ENCODE measurements at regions not wholly inside any gene's neighbourhood (a gene's known extent, or its start where the extent isn't known, plus 50 kb on each side); places are given as distances from the start of the nearest gene placed in this dataset.

DNA sequence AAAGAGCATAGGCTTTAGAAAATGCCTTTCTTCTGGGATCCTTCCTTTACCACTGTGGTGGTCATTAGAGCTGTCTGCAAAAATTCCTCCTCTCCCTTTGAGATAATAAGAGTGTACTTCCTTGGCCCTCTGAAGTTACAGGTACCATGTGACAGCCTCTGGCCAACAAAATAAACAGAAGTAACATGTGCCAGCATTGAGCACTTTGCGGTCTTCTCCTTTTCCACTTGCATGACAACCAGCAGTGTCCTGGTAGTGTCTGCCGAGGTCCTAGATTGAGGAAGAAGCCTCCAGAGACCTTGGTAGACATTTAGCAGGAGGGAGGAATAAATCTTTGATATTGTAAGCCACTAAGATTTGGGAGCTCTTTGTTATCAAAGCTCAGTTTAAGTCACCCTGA is 87.5 kb upstream of the ARID1B start:
- TF ChIP-seq OSR1 (CRISPR knock-in tag; IDR thresholded peaks at IDR 0.05): no peak
- TF ChIP-seq ZNF565 (CRISPR knock-in tag; conservative IDR thresholded peaks at IDR 0.05; ENCODE audit: low read depth): no peak
- TF ChIP-seq SNAI2 (CRISPR knock-in tag; IDR thresholded peaks at IDR 0.05): no peak
- no peak for TF ChIP-seq ZNF8 (CRISPR knock-in tag; IDR thresholded peaks at IDR 0.05)
- TF ChIP-seq BACH2 (CRISPR knock-in tag; IDR thresholded peaks at IDR 0.05; ENCODE audit: borderline replicate concordance): no peak
- TF ChIP-seq ZC3H10 (CRISPR knock-in tag; IDR thresholded peaks at IDR 0.05): no peak
- TF ChIP-seq ZFP3 (CRISPR knock-in tag; IDR thresholded peaks at IDR 0.05): no peak
- no peak for TF ChIP-seq GLIS3 (CRISPR knock-in tag; IDR thresholded peaks at IDR 0.05)
- TF ChIP-seq TCF4 (CRISPR knock-in tag; IDR thresholded peaks at IDR 0.05; ENCODE audit: borderline replicate concordance): no peak
- TF ChIP-seq, protein P1, sequence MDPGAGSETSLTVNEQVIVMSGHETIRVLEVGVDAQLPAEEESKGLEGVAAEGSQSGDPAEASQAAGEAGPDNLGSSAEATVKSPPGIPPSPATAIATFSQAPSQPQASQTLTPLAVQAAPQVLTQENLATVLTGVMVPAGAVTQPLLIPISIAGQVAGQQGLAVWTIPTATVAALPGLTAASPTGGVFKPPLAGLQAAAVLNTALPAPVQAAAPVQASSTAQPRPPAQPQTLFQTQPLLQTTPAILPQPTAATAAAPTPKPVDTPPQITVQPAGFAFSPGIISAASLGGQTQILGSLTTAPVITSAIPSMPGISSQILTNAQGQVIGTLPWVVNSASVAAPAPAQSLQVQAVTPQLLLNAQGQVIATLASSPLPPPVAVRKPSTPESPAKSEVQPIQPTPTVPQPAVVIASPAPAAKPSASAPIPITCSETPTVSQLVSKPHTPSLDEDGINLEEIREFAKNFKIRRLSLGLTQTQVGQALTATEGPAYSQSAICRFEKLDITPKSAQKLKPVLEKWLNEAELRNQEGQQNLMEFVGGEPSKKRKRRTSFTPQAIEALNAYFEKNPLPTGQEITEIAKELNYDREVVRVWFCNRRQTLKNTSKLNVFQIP (CRISPR knock-in tag; IDR thresholded peaks at IDR 0.05; ENCODE audit: borderline replicate concordance, low read depth): no peak
- TF ChIP-seq, protein P2, sequence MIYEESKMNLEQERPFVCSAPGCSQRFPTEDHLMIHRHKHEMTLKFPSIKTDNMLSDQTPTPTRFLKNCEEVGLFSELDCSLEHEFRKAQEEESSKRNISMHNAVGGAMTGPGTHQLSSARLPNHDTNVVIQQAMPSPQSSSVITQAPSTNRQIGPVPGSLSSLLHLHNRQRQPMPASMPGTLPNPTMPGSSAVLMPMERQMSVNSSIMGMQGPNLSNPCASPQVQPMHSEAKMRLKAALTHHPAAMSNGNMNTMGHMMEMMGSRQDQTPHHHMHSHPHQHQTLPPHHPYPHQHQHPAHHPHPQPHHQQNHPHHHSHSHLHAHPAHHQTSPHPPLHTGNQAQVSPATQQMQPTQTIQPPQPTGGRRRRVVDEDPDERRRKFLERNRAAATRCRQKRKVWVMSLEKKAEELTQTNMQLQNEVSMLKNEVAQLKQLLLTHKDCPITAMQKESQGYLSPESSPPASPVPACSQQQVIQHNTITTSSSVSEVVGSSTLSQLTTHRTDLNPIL (CRISPR knock-in tag; IDR thresholded peaks at IDR 0.05; ENCODE audit: low read depth): no peak
- TF ChIP-seq, protein P3, sequence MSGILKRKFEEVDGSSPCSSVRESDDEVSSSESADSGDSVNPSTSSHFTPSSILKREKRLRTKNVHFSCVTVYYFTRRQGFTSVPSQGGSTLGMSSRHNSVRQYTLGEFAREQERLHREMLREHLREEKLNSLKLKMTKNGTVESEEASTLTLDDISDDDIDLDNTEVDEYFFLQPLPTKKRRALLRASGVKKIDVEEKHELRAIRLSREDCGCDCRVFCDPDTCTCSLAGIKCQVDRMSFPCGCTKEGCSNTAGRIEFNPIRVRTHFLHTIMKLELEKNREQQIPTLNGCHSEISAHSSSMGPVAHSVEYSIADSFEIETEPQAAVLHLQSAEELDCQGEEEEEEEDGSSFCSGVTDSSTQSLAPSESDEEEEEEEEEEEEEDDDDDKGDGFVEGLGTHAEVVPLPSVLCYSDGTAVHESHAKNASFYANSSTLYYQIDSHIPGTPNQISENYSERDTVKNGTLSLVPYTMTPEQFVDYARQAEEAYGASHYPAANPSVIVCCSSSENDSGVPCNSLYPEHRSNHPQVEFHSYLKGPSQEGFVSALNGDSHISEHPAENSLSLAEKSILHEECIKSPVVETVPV (CRISPR knock-in tag; IDR thresholded peaks at IDR 0.05): no peak
- no peak for TF ChIP-seq RARB (CRISPR knock-in tag; IDR thresholded peaks at IDR 0.05)
- no peak for TF ChIP-seq PPARA (CRISPR knock-in tag; IDR thresholded peaks at IDR 0.05; ENCODE audit: borderline replicate concordance)
- no peak for TF ChIP-seq TOX (CRISPR knock-in tag; IDR thresholded peaks at IDR 0.05; ENCODE audit: borderline replicate concordance)
- no peak for ATAC-seq

DNA sequence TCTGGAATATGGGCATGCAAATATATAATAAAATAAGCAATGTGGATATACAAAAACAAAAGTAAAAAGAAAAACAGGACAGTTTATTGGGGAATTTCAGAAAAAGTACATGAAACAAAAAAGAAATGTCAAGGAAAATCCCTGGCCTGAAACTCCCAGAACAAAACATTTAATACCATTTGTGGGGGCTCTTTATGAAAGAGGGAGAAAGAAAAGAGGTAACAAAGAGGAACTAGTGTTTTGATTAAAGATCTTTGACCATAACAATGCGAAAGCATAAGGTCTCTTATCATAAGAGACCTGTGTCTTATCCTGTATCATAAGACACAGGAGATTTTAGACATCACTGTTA is 88.6 kb upstream of the ARID1B start:
- no peak for ATAC-seq
- no peak for TF ChIP-seq SNAI2 (CRISPR knock-in tag; IDR thresholded peaks at IDR 0.05)
- TF ChIP-seq TOX (CRISPR knock-in tag; IDR thresholded peaks at IDR 0.05; ENCODE audit: borderline replicate concordance): no peak
- TF ChIP-seq, protein P4, sequence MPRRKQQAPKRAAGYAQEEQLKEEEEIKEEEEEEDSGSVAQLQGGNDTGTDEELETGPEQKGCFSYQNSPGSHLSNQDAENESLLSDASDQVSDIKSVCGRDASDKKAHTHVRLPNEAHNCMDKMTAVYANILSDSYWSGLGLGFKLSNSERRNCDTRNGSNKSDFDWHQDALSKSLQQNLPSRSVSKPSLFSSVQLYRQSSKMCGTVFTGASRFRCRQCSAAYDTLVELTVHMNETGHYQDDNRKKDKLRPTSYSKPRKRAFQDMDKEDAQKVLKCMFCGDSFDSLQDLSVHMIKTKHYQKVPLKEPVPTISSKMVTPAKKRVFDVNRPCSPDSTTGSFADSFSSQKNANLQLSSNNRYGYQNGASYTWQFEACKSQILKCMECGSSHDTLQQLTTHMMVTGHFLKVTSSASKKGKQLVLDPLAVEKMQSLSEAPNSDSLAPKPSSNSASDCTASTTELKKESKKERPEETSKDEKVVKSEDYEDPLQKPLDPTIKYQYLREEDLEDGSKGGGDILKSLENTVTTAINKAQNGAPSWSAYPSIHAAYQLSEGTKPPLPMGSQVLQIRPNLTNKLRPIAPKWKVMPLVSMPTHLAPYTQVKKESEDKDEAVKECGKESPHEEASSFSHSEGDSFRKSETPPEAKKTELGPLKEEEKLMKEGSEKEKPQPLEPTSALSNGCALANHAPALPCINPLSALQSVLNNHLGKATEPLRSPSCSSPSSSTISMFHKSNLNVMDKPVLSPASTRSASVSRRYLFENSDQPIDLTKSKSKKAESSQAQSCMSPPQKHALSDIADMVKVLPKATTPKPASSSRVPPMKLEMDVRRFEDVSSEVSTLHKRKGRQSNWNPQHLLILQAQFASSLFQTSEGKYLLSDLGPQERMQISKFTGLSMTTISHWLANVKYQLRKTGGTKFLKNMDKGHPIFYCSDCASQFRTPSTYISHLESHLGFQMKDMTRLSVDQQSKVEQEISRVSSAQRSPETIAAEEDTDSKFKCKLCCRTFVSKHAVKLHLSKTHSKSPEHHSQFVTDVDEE (CRISPR knock-in tag; IDR thresholded peaks at IDR 0.05): no peak
- TF ChIP-seq TCF4 (CRISPR knock-in tag; IDR thresholded peaks at IDR 0.05; ENCODE audit: borderline replicate concordance): no peak
- TF ChIP-seq CSDC2 (CRISPR knock-in tag; IDR thresholded peaks at IDR 0.05): no peak
- TF ChIP-seq, protein P5, sequence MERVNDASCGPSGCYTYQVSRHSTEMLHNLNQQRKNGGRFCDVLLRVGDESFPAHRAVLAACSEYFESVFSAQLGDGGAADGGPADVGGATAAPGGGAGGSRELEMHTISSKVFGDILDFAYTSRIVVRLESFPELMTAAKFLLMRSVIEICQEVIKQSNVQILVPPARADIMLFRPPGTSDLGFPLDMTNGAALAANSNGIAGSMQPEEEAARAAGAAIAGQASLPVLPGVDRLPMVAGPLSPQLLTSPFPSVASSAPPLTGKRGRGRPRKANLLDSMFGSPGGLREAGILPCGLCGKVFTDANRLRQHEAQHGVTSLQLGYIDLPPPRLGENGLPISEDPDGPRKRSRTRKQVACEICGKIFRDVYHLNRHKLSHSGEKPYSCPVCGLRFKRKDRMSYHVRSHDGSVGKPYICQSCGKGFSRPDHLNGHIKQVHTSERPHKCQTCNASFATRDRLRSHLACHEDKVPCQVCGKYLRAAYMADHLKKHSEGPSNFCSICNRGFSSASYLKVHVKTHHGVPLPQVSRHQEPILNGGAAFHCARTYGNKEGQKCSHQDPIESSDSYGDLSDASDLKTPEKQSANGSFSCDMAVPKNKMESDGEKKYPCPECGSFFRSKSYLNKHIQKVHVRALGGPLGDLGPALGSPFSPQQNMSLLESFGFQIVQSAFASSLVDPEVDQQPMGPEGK (CRISPR knock-in tag; IDR thresholded peaks at IDR 0.05; ENCODE audit: borderline replicate concordance): no peak
- TF ChIP-seq RARB (CRISPR knock-in tag; IDR thresholded peaks at IDR 0.05): no peak
- TF ChIP-seq, protein P1 (CRISPR knock-in tag; IDR thresholded peaks at IDR 0.05; ENCODE audit: borderline replicate concordance, low read depth): no peak
- no peak for TF ChIP-seq ISL1 (CRISPR knock-in tag; IDR thresholded peaks at IDR 0.05)
- no peak for TF ChIP-seq PPARA (CRISPR knock-in tag; IDR thresholded peaks at IDR 0.05; ENCODE audit: borderline replicate concordance)
